Fibroblast of lung (primary cell): ENCODE measurements at regions not wholly inside any gene's neighbourhood (a gene's known extent, or its start where the extent isn't known, plus 50 kb on each side); places are given as distances from the start of the nearest gene placed in this dataset.

Experiments
- DNase-seq, 2 donors: peaks; one replicate each; pipeline versions ENCODE4 v3.0.0 to v3.0.0-alpha.2; 2010; ENCODE audit warnings: low read depth in 2 of 2
- H2AFZ ChIP-seq: 2 replicates; pipeline ENCODE4 v1.5.1; 2012; ENCODE audit warnings: low read length, control low read depth, inconsistent platforms
- H3K27ac ChIP-seq: 2 replicates; pipeline ENCODE4 v1.5.1; 2011; ENCODE audit warnings: low read length, control low read depth; ENCODE audit not compliant: insufficient read depth
- H3K27me3 ChIP-seq: 2 replicates; pipeline ENCODE4 v1.5.1; 2011; ENCODE audit warnings: mild to moderate bottlenecking, low read length; ENCODE audit not compliant: control insufficient read depth, insufficient read depth
- H3K36me3 ChIP-seq: 2 replicates; pipeline ENCODE4 v1.5.1; 2011; ENCODE audit warnings: low read length; ENCODE audit not compliant: control insufficient read depth, insufficient read depth
- H3K4me1 ChIP-seq: 2 replicates; pipeline ENCODE4 v1.5.1; 2011; ENCODE audit warnings: low read length; ENCODE audit not compliant: control insufficient read depth, insufficient read depth; ENCODE audit errors: extremely low read depth
- H3K4me2 ChIP-seq: 2 replicates; pipeline ENCODE4 v1.5.1; 2011; ENCODE audit warnings: low read length, control low read depth; ENCODE audit not compliant: insufficient read depth; ENCODE audit errors: extremely low read depth
- H3K4me3 ChIP-seq, 4 experiments: fragments of 200-600 bp in 1 of 4; sonication (generic) in 1 of 4; replicated peaks in 1 of 4; 2 replicates each; pipeline ENCODE4 v1.5.1; 2011 to 2016; ENCODE audit warnings: low read length in 4 of 4, low read depth in 3 of 4, mild to moderate bottlenecking in 3 of 4, control low read depth in 2 of 4, inconsistent platforms in 1 of 4, mixed read lengths in 1 of 4; ENCODE audit not compliant: insufficient read depth in 1 of 4; ENCODE audit errors: control extremely low read depth in 1 of 4
- H3K79me2 ChIP-seq: 2 replicates; pipeline ENCODE4 v1.5.1; 2012; ENCODE audit warnings: mild to moderate bottlenecking, low read length, inconsistent platforms; ENCODE audit not compliant: control insufficient read depth, insufficient read depth
- H3K9ac ChIP-seq: 2 replicates; pipeline ENCODE4 v1.5.1; 2011; ENCODE audit warnings: mild to moderate bottlenecking, low read length, control low read depth; ENCODE audit not compliant: insufficient read depth
- H3K9me3 ChIP-seq: 2 replicates; pipeline ENCODE4 v1.5.1; 2012; ENCODE audit warnings: low read depth, low read length; ENCODE audit not compliant: control insufficient read depth, insufficient read depth
- H4K20me1 ChIP-seq: 2 replicates; pipeline ENCODE4 v1.5.1; 2011; ENCODE audit warnings: low read length; ENCODE audit not compliant: control insufficient read depth, insufficient read depth; ENCODE audit errors: extremely low read depth
- CTCF ChIP-seq, 2 donors: IDR thresholded peaks in 1 of 2; conservative IDR thresholded peaks in 1 of 2; 1 replicate in 1 of 2; 2 replicates in 1 of 2; pipeline ENCODE4 v1.5.1; 2011 to 2012; ENCODE audit warnings: low read length in 2 of 2, control low read depth in 1 of 2, inconsistent platforms in 1 of 2, low read depth in 1 of 2, mild to moderate bottlenecking in 1 of 2
- EZH2 ChIP-seq: IDR thresholded peaks from 2 replicates; pipeline ENCODE4 v1.5.1; 2012; ENCODE audit warnings: low read length, control low read depth, mild to moderate bottlenecking; ENCODE audit errors: missing control alignments

GRCh38 chr1:95935719-95936118, 701.7 kb downstream of the RWDD3 start:
- no peak for DNase-seq
- H3K79me2 ChIP-seq: no peaks in the 10 kb centered on the region
- H3K9ac ChIP-seq: no peak overlapping the region
- no peak overlapping the region for H3K4me2 ChIP-seq
- no peaks in the 10 kb centered on the region for H3K9me3 ChIP-seq
- no peak overlapping the region for H3K4me3 ChIP-seq
- no peaks in the 10 kb centered on the region for H4K20me1 ChIP-seq
- H2AFZ ChIP-seq: no peak overlapping the region
- no peak overlapping the region for H3K27ac ChIP-seq
- no peak for TF ChIP-seq EZH2
- no peak for TF ChIP-seq CTCF (conservative IDR thresholded peaks at IDR 0.05 in 1 of 2, IDR thresholded peaks at IDR 0.05 in 1 of 2; ENCODE audit: low read depth in 1 of 2, low read length in 2 of 2)
- no peaks in the 10 kb centered on the region for H3K4me1 ChIP-seq
- no peaks in the 10 kb centered on the region for H3K36me3 ChIP-seq
- no peaks in the 10 kb centered on the region for H3K27me3 ChIP-seq

GRCh38 chr1:95941121-95941798, 707.2 kb downstream of the RWDD3 start:
- no peak for TF ChIP-seq CTCF (conservative IDR thresholded peaks at IDR 0.05 in 1 of 2, IDR thresholded peaks at IDR 0.05 in 1 of 2; ENCODE audit: low read depth in 1 of 2, low read length in 2 of 2)
- no peaks in the 10 kb centered on the region for H3K36me3 ChIP-seq
- DNase-seq: no peak
- H3K4me3 ChIP-seq: no peak overlapping the region
- no peak overlapping the region for H3K9ac ChIP-seq
- no peak overlapping the region for H3K4me2 ChIP-seq
- H3K27me3 ChIP-seq: no peaks in the 10 kb centered on the region
- no peak overlapping the region for H3K27ac ChIP-seq
- H3K4me1 ChIP-seq: no peaks in the 10 kb centered on the region
- H2AFZ ChIP-seq: no peak overlapping the region
- no peaks in the 10 kb centered on the region for H4K20me1 ChIP-seq
- H3K9me3 ChIP-seq: no peaks in the 10 kb centered on the region
- no peaks in the 10 kb centered on the region for H3K79me2 ChIP-seq

- Histone ChIP-seq H3K36me3 (no peaks in the 10 kb centered on the region), H2AFZ (no peak overlapping the region), H4K20me1 (no peaks in the 10 kb centered on the region), H3K4me1 (no peaks in the 10 kb centered on the region), H3K9ac (no peak overlapping the region), H3K4me2 (no peak overlapping the region), H3K79me2 (no peaks in the 10 kb centered on the region), H3K4me3 (no peak overlapping the region), H3K9me3 (no peaks in the 10 kb centered on the region), H3K27ac (no peak overlapping the region), H3K27me3 (no peaks in the 10 kb centered on the region)
- no peak for TF ChIP-seq EZH2
- no peak for TF ChIP-seq CTCF (conservative IDR thresholded peaks at IDR 0.05 in 1 of 2, IDR thresholded peaks at IDR 0.05 in 1 of 2; ENCODE audit: low read depth in 1 of 2, low read length in 2 of 2)
- no peak for DNase-seq
Measured at GRCh38 chr1:95948023-95948422, 714.0 kb downstream of the RWDD3 start.
